ENCODE measurements at regions not wholly inside any gene's neighbourhood (a gene's known extent, or its start where the extent isn't known, plus 50 kb on each side); places are given as distances from the start of the nearest gene placed in this dataset.

- DNase-seq (ENCODE audit: low read depth, low spot score) = no peak
- no peaks in the 10 kb centered on the region for H3K9me3 ChIP-seq (ENCODE audit: control insufficient read depth in 1 of 2, insufficient read depth in 1 of 2, low read depth in 1 of 2, low read length in 2 of 2)
- intact Hi-C loops (cut with micrococcal nuclease) = no loop called here
- CTCF ChIA-PET = no interaction called here
- H3K27ac ChIP-seq (ENCODE audit: low read depth, low read length) = no peak overlapping the region
- no TSS peak for BruUV-seq (replicated peaks)
- POLR2A ChIA-PET = no interaction called here
- no peaks in the 10 kb centered on the region for H3K36me3 ChIP-seq (ENCODE audit: control insufficient read depth in 1 of 2, insufficient read depth in 2 of 2, low read length in 2 of 2)
- H4K20me1 ChIP-seq (ENCODE audit: insufficient read depth) = no peaks in the 10 kb centered on the region
- H3K4me1 ChIP-seq (ENCODE audit: control insufficient read depth in 1 of 2, insufficient read depth in 2 of 2, low read length in 2 of 2) = peaks cover 7 to 8% of the 10 kb centered on the region in 2 experiments; a peak in 3 of 4 replicates
- H3K9me2 ChIP-seq (ENCODE audit: insufficient read depth) = no peaks in the 10 kb centered on the region
- no peak overlapping the region for H3K4me2 ChIP-seq (ENCODE audit: low read length)
- H3K9ac ChIP-seq (ENCODE audit: low read length) = no peak overlapping the region
- no peaks in the 10 kb centered on the region for H3K27me3 ChIP-seq (ENCODE audit: insufficient read depth, low read length)
- H3K4me3 ChIP-seq (replicated peaks in 1 of 2; ENCODE audit: low read depth in 1 of 2, low read length in 2 of 2) = no peak overlapping the region
- RAD21 ChIA-PET (ENCODE audit: low non-redundant PET in 1 of 2, low total read pairs in 2 of 2, uncharacterized antibody in 2 of 2, unreplicated experiment in 2 of 2) = no interaction called here
- no peak overlapping the region for H2AFZ ChIP-seq (ENCODE audit: low read depth, low read length, poor library complexity, severe bottlenecking)
- no peaks in the 10 kb centered on the region for H3K79me2 ChIP-seq (ENCODE audit: insufficient read depth, low read length)
- no peak for TF ChIP-seq ZNF274 (IDR thresholded peaks at IDR 0.05; ENCODE audit: low read depth, low read length)
- TF ChIP-seq ELF1 (IDR thresholded peaks at IDR 0.05; ENCODE audit: borderline replicate concordance, low read depth) = no peak
- TF ChIP-seq SIN3A (IDR thresholded peaks at IDR 0.05; ENCODE audit: low read depth) = no peak
- no peak for ATAC-seq
Observed at GRCh38 chrX:39850630-39851152, 247.1 kb downstream of the BCOR start.

GRCh38 chrX:39851745-39852455 is 245.9 kb downstream of the BCOR start:
- no TSS peak for BruUV-seq (replicated peaks)
- H3K79me2 ChIP-seq (ENCODE audit: insufficient read depth, low read length) = no peaks in the 10 kb centered on the region
- RAD21 ChIA-PET (ENCODE audit: low non-redundant PET in 1 of 2, low total read pairs in 2 of 2, uncharacterized antibody in 2 of 2, unreplicated experiment in 2 of 2) = no interaction called here
- H3K27ac ChIP-seq (ENCODE audit: low read depth, low read length) = no peak overlapping the region
- CTCF ChIA-PET = no interaction called here
- DNase-seq (ENCODE audit: low read depth, low spot score) (no peak), ATAC-seq (no peak)
- intact Hi-C loops (cut with micrococcal nuclease) = no loop called here
- H3K9me3 ChIP-seq (ENCODE audit: control insufficient read depth in 1 of 2, insufficient read depth in 1 of 2, low read depth in 1 of 2, low read length in 2 of 2) = no peaks in the 10 kb centered on the region
- H2AFZ ChIP-seq (ENCODE audit: low read depth, low read length, poor library complexity, severe bottlenecking) = no peak overlapping the region
- H4K20me1 ChIP-seq (ENCODE audit: insufficient read depth) = no peaks in the 10 kb centered on the region
- no peaks in the 10 kb centered on the region for H3K27me3 ChIP-seq (ENCODE audit: insufficient read depth, low read length)
- no peaks in the 10 kb centered on the region for H3K9me2 ChIP-seq (ENCODE audit: insufficient read depth)
- peaks cover 15 to 20% of the 10 kb centered on the region in 2 experiments for H3K4me1 ChIP-seq (ENCODE audit: control insufficient read depth in 1 of 2, insufficient read depth in 2 of 2, low read length in 2 of 2)
- no peak for TF ChIP-seq ELF1 (IDR thresholded peaks at IDR 0.05; ENCODE audit: borderline replicate concordance, low read depth)
- TF ChIP-seq REST (IDR thresholded peaks at IDR 0.05; ENCODE audit: low read depth) = no peak
- no peak for TF ChIP-seq SRF (IDR thresholded peaks at IDR 0.05; ENCODE audit: low read depth)
- TF ChIP-seq EGR1 (IDR thresholded peaks at IDR 0.05; ENCODE audit: low read depth) = no peak
- no peak overlapping the region for H3K9ac ChIP-seq (ENCODE audit: low read length)
- no peaks in the 10 kb centered on the region for H3K36me3 ChIP-seq (ENCODE audit: control insufficient read depth in 1 of 2, insufficient read depth in 2 of 2, low read length in 2 of 2)
- no peak overlapping the region for H3K4me3 ChIP-seq (replicated peaks in 1 of 2; ENCODE audit: low read depth in 1 of 2, low read length in 2 of 2)
- no peak overlapping the region for H3K4me2 ChIP-seq (ENCODE audit: low read length)
- POLR2A ChIA-PET = no interaction called here

Data from HCT116 (cell line).